GM12874 (cell line): ENCODE measurements at regions not wholly inside any gene's neighbourhood (a gene's known extent, or its start where the extent isn't known, plus 50 kb on each side); places are given as distances from the start of the nearest gene placed in this dataset.

Experiments used
- TF ChIP-seq, protein P1 (sequence below): IDR thresholded peaks from 2 replicates; pipeline ENCODE4 v1.5.1; 2011; ENCODE audit warnings: low read depth, mild to moderate bottlenecking, control low read depth, low read length, moderate library complexity; ENCODE audit not compliant: insufficient read depth

DNA sequence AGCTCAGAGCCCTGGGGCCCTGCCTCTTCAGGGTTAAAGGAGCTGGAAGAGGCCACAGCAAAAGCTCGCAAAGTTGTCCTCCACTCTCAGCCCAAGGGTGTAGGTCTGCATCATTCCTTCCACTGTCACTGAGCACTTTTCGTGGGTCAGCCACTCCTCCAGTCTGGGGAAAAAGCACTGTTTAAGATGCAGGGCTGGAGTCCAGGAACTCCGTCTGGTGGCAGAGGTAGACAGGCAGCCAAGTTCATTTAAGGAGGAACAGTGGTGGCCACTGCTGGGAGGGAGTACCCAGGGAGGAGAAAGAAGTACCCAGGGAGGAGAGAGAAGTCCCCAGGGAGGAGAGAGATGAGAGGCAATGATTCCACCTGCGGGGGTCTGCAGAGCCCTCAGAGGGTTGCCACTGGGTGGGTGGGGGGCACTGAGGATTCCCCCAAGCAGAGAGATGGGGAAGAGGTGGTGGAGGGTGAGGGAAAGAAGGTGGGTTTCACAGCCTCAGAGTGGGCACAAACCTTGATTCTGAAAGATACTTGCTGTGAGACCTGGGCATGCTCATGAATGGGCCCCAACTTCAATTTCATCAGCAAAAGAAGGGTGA is 70.0 kb upstream of the B3GAT1 start:
- TF ChIP-seq, protein P1, sequence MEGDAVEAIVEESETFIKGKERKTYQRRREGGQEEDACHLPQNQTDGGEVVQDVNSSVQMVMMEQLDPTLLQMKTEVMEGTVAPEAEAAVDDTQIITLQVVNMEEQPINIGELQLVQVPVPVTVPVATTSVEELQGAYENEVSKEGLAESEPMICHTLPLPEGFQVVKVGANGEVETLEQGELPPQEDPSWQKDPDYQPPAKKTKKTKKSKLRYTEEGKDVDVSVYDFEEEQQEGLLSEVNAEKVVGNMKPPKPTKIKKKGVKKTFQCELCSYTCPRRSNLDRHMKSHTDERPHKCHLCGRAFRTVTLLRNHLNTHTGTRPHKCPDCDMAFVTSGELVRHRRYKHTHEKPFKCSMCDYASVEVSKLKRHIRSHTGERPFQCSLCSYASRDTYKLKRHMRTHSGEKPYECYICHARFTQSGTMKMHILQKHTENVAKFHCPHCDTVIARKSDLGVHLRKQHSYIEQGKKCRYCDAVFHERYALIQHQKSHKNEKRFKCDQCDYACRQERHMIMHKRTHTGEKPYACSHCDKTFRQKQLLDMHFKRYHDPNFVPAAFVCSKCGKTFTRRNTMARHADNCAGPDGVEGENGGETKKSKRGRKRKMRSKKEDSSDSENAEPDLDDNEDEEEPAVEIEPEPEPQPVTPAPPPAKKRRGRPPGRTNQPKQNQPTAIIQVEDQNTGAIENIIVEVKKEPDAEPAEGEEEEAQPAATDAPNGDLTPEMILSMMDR: no peak

DNA sequence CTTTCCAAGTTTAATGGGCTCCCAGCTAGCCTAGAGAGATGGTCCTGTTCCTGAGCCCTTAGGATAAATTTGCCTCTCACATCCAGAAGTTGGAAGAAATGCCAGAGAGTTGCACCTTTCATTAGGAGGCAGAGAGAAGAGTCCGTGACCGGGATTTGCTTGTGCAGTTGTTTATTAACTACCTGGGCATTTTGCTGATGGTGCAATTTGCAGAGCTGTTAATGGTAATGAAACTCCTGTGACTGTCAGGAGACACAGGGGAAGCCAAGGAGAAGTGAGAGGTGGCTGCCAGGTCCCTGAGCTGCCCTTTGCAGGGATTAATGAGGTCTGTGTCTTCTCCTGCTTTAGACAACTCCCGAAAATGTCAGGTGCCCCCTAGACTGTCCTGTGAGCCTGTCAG is 69.1 kb upstream of the B3GAT1 start:
- TF ChIP-seq, protein P1: no peak

DNA sequence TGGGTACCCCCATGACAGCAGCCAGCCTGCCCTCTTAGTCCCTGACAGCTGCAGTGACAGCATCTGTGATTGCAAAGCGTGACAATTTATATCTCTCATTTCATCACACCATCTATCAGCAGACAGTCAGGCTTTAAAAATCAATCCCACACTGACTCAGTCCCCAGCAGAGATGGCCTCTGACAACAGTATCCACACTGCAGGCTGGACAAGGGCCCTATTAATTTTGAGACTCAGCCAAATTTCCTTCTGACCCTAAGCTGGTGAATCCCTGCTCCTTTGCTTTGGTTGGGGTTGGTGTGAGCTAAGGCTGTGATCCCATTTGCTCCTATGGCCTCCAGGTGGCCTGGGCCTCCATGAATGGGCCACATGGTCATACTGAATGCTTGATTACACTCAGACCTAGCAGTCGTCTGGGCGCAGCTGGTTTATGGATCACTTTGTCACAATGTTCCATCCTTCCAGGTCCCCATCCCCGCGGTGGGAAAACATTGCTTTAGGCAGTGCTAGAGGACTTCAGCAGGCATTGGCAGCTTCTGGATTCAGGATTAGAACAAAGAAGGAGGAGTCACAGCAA is 68.2 kb upstream of the B3GAT1 start:
- TF ChIP-seq, protein P1: no peak

DNA sequence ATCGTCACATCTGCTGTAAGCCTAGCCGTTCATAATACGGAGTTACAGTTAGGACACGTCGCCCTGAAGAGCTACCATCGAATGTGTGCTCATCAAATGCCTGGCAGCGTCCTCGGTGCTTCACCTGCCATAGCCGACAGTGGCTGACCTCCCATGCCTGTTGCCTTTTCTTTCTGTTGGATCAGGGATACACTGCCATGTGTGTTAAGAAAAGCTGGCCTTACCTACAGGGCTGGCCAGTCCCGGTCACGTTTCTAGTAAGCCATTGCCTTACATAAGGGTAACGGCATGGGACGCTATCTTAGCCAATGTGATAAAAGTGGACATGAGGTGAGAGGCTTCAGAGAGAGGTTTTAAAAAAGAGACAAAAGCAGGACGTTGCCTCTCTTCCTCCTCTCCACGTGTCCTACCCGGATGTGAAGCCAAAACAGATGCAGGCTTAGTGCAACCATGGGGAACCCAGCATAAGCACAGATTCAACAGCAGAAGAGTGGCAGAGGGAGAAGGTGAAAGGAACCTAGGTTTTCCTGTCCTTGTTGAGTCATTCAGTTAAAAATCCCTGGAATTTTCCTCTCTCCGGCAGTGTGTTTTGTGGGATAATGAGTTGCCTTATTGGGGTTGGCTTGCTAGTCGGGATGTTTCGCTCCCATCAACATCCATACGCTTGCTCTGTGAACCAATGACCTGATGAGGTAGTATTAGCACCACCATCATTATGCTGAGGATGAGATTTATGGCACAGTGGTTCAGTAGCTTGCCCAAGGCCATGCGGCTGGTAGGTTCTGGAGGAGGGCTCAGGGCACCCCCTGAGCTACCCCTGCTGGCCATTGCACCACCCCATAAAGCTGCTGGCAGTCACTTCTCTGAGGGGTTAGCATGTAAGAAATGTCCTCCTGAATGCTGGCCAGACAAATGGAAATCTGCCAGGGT is 67.4 kb upstream of the B3GAT1 start:
- TF ChIP-seq, protein P1: no peak

DNA sequence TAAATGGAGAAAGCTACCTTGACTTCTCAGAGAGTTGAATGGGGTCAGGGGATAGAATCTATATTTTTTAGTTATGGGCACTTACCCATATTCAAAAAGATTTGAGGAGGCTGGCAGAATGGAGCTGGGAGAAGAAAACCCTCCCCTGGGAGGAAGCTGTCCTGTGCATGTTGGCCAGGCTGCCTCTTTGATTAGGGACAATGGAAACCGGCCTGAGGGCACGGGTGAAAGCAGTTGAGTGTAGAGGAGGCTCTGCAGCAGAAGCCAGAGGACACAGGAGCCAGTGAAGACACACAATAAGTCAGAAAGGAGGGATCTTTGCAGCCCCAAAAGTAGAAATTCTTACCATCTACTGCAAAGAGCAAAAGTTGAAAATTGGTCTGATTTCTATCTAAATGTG is 66.6 kb upstream of the B3GAT1 start:
- TF ChIP-seq, protein P1: no peak

DNA sequence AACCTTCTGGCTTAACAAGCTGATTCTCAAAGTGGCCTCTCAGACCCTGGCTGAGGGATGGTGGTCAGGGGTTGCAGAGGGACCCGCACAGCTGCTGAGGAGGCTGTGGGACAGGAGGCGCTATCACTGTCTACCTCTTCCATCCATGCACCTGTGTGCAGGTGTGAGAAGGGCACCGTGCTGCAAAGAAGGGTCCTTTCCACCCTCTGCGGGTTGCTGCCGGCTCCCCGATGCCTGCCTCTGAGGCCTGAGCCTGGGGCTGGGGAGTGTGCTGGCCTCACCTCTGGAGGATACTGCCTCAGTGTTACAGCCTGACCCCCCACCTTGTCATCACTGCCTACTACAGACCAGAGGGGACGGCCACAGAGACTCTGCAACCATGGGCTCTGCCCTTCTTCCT is 66.1 kb upstream of the B3GAT1 start:
- TF ChIP-seq, protein P1: no peak

DNA sequence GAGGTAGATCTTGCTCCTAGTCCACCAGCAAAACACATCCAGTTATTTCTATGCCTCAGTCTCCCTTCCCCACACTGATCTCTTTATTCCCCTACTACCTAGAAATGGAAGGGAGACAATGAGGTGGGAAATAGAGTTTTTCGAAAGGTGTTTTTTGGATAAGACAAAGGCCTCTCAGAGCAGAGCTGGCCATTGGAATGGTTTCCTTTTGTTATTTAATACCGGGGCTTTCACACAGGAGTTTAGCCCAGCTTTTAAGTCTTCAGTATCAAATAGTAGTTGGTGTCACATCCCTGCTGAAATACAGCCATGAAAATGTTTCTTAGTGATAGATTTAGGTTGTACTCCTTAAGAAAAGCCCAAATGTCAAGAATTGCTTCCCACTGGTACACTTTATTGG is 65.4 kb upstream of the B3GAT1 start:
- TF ChIP-seq, protein P1: no peak
